Liver (tissue), 3 donors: ENCODE measurements at regions not wholly inside any gene's neighbourhood (a gene's known extent, or its start where the extent isn't known, plus 50 kb on each side); places are given as distances from the start of the nearest gene placed in this dataset.

Experiments
- ATF3 ChIP-seq: IDR thresholded peaks from 2 replicates; pipeline ENCODE4 v1.6.1; 2016; ENCODE audit warnings: antibody characterized with exemption
- CTCF ChIP-seq: fragments of 150-350 bp; IDR thresholded peaks from 2 replicates; pipeline ENCODE4 v1.5.1; 2017; ENCODE audit warnings: improper control_type of control experiment, low read depth, low read length; ENCODE audit not compliant: missing input control
- FOXA2 ChIP-seq: IDR thresholded peaks from 2 replicates; pipeline ENCODE4 v1.6.1; 2016; ENCODE audit warnings: antibody characterized with exemption
- GABPA ChIP-seq, 2 donors: IDR thresholded peaks in 1 of 2; conservative IDR thresholded peaks in 1 of 2; 2 replicates each; pipeline ENCODE4 v1.6.1; 2016; ENCODE audit warnings: antibody characterized with exemption in 2 of 2, mild to moderate bottlenecking in 1 of 2, moderate library complexity in 1 of 2
- JUND ChIP-seq, 2 donors: IDR thresholded peaks; 2 replicates each; pipeline ENCODE4 v1.6.1; 2016; ENCODE audit warnings: antibody characterized with exemption in 2 of 2
- MAX ChIP-seq: IDR thresholded peaks from 2 replicates; pipeline ENCODE4 v1.6.1; 2016; ENCODE audit warnings: antibody characterized with exemption
- RAD21 ChIP-seq, 2 donors: IDR thresholded peaks; 2 replicates each; pipeline ENCODE4 v1.6.1; 2016; ENCODE audit warnings: antibody characterized with exemption in 2 of 2, mild to moderate bottlenecking in 2 of 2
- REST ChIP-seq: IDR thresholded peaks from 2 replicates; pipeline ENCODE4 v1.6.1; 2016; ENCODE audit warnings: antibody characterized with exemption, mild to moderate bottlenecking
- RXRA ChIP-seq, 2 donors: IDR thresholded peaks; 2 replicates each; pipeline ENCODE4 v1.6.1; 2017 to 2018; ENCODE audit warnings: antibody characterized with exemption in 2 of 2, mild to moderate bottlenecking in 1 of 2
- SP1 ChIP-seq: IDR thresholded peaks from 2 replicates; pipeline ENCODE4 v1.6.1; 2018; ENCODE audit warnings: antibody characterized with exemption, mild to moderate bottlenecking
- TAF1 ChIP-seq: conservative IDR thresholded peaks from 2 replicates; pipeline ENCODE4 v1.6.1; 2016; ENCODE audit warnings: antibody characterized with exemption, mild to moderate bottlenecking
- YY1 ChIP-seq: IDR thresholded peaks from 2 replicates; pipeline ENCODE4 v1.6.1; 2016; ENCODE audit warnings: antibody characterized with exemption, mild to moderate bottlenecking
- ZBTB33 ChIP-seq: IDR thresholded peaks from 2 replicates; pipeline ENCODE4 v1.6.1; 2016; ENCODE audit warnings: antibody characterized with exemption
- donor health status: healthy.
- donor health status: healthy.

GRCh38 chrX:9414416-9414815, 50.4 kb upstream of the TBL1X start:
- TF ChIP-seq RXRA (IDR thresholded peaks at IDR 0.05) (no peak), JUND (IDR thresholded peaks at IDR 0.05) (no peak), CTCF (no peak), GABPA (IDR thresholded peaks at IDR 0.05 in 1 of 2, conservative IDR thresholded peaks at IDR 0.05 in 1 of 2) (no peak), REST (no peak), YY1 (no peak), TAF1 (no peak), MAX (no peak), ZBTB33 (no peak), SP1 (no peak), FOXA2 (no peak), RAD21 (IDR thresholded peaks at IDR 0.05) (no peak), ATF3 (no peak)
